ENCODE measurements at regions not wholly inside any gene's neighbourhood (a gene's known extent, or its start where the extent isn't known, plus 50 kb on each side); places are given as distances from the start of the nearest gene placed in this dataset.
"Not testable (repeated sequence)": the region's sequence is repeated elsewhere in the genome, so short reads cannot be mapped to it uniquely, and the experiment has no call there.

DNA sequence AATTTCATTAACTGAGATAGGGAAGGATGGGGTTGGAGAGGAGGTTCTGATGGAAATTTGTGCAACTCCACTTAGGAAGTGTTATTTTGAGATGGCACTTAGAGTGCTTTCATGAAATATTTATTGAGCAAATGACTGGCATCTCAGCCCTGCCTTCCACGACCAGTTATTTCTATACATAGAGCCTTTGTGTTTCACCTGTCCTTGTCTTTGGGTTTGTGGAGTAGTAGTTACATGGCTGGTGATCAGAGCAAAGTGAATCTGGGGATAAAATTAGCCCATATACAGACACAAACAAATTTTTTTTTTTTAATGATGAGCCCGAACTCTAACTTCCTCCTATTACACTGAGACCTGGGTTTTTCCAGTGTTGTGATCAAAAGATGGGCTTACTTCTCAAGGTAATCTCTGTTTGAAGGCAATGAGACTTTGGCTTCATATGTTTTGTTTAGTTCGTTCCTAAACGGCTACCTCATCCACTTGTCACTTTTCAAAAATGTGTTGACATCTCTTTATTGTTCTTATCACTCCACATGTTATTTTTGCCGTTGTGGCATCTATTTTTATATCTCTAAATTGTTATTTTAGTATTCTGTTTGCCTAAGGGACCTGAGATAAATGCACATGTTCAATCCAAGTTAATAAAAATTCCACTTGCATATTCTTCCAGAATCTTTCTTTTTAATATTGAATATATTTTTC lies 120.2 kb upstream of the FOLH1 start:
- TF ChIP-seq, protein P1, sequence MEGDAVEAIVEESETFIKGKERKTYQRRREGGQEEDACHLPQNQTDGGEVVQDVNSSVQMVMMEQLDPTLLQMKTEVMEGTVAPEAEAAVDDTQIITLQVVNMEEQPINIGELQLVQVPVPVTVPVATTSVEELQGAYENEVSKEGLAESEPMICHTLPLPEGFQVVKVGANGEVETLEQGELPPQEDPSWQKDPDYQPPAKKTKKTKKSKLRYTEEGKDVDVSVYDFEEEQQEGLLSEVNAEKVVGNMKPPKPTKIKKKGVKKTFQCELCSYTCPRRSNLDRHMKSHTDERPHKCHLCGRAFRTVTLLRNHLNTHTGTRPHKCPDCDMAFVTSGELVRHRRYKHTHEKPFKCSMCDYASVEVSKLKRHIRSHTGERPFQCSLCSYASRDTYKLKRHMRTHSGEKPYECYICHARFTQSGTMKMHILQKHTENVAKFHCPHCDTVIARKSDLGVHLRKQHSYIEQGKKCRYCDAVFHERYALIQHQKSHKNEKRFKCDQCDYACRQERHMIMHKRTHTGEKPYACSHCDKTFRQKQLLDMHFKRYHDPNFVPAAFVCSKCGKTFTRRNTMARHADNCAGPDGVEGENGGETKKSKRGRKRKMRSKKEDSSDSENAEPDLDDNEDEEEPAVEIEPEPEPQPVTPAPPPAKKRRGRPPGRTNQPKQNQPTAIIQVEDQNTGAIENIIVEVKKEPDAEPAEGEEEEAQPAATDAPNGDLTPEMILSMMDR (IDR thresholded peaks at IDR 0.05) = not testable (repeated sequence)
- TF ChIP-seq, protein P2, sequence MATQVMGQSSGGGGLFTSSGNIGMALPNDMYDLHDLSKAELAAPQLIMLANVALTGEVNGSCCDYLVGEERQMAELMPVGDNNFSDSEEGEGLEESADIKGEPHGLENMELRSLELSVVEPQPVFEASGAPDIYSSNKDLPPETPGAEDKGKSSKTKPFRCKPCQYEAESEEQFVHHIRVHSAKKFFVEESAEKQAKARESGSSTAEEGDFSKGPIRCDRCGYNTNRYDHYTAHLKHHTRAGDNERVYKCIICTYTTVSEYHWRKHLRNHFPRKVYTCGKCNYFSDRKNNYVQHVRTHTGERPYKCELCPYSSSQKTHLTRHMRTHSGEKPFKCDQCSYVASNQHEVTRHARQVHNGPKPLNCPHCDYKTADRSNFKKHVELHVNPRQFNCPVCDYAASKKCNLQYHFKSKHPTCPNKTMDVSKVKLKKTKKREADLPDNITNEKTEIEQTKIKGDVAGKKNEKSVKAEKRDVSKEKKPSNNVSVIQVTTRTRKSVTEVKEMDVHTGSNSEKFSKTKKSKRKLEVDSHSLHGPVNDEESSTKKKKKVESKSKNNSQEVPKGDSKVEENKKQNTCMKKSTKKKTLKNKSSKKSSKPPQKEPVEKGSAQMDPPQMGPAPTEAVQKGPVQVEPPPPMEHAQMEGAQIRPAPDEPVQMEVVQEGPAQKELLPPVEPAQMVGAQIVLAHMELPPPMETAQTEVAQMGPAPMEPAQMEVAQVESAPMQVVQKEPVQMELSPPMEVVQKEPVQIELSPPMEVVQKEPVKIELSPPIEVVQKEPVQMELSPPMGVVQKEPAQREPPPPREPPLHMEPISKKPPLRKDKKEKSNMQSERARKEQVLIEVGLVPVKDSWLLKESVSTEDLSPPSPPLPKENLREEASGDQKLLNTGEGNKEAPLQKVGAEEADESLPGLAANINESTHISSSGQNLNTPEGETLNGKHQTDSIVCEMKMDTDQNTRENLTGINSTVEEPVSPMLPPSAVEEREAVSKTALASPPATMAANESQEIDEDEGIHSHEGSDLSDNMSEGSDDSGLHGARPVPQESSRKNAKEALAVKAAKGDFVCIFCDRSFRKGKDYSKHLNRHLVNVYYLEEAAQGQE (IDR thresholded peaks at IDR 0.05; ENCODE audit: insufficient read depth in 1 of 2, low read depth in 2 of 2, low read length in 1 of 2) = not testable (repeated sequence)
- not testable (repeated sequence) for TF ChIP-seq POLR2AphosphoS5 (IDR thresholded peaks at IDR 0.05; ENCODE audit: low read depth, low read length); TCF7L2 (IDR thresholded peaks at IDR 0.05; ENCODE audit: low read depth, low read length); SIN3A (IDR thresholded peaks at IDR 0.05; ENCODE audit: borderline replicate concordance, insufficient read depth, low read depth, low read length)
